ENCODE measurements at regions not wholly inside any gene's neighbourhood (a gene's known extent, or its start where the extent isn't known, plus 50 kb on each side); places are given as distances from the start of the nearest gene placed in this dataset.

GRCh38 chr1:30153743-30154449 is 569.5 kb downstream of the MATN1 start:
- TF ChIP-seq POLR2A (IDR thresholded peaks at IDR 0.05): no peak
- no peak for TF ChIP-seq CTCF (IDR thresholded peaks at IDR 0.05)
- no peak for TF ChIP-seq POLR2AphosphoS5 (IDR thresholded peaks at IDR 0.05)
